Uterus (tissue), 2 donors: ENCODE measurements at regions not wholly inside any gene's neighbourhood (a gene's known extent, or its start where the extent isn't known, plus 50 kb on each side); places are given as distances from the start of the nearest gene placed in this dataset.
"Not testable (repeated sequence)": the region's sequence is repeated elsewhere in the genome, so short reads cannot be mapped to it uniquely, and the experiment has no call there.

ENCODE experiments used
- CTCF ChIP-seq, 4 experiments: fragments of 200-600 bp in 2 of 4; fragments of 450-650 bp in 2 of 4; sonication (generic) in 2 of 4; IDR thresholded peaks; one replicate each; pipeline ENCODE4 v1.5.1; 2016 to 2019; ENCODE audit warnings: antibody characterized with exemption in 4 of 4, mild to moderate bottlenecking in 2 of 4, moderate library complexity in 1 of 4
- POLR2A ChIP-seq, 2 donors: fragments of 450-650 bp; IDR thresholded peaks; one replicate each; pipeline ENCODE4 v1.6.1; 2016; ENCODE audit warnings: antibody characterized with exemption in 2 of 2, mild to moderate bottlenecking in 1 of 2, moderate library complexity in 1 of 2

GRCh38 chr7:136419740-136420139 is 442.6 kb upstream of the MTPN start:
- TF ChIP-seq CTCF, POLR2A (IDR thresholded peaks at IDR 0.05): not testable (repeated sequence)
